GM19351 (cell line): ENCODE measurements at regions not wholly inside any gene's neighbourhood (a gene's known extent, or its start where the extent isn't known, plus 50 kb on each side); places are given as distances from the start of the nearest gene placed in this dataset.

Experiments
- ATAC-seq: cut with Tn5 transposase; IDR thresholded peaks from one replicate; pipeline ENCODE4 v1.9.1; 2021; ENCODE audit warnings: mild to moderate bottlenecking, moderate library complexity; ENCODE audit not compliant: unreplicated experiment

GRCh38 chr5:35324679-35325078, 94.4 kb upstream of the PRLR start:
- no peak for ATAC-seq

GRCh38 chr5:35324201-35324600, 93.9 kb upstream of the PRLR start:
- ATAC-seq: no peak

GRCh38 chr5:35320029-35320428, 89.7 kb upstream of the PRLR start:
- ATAC-seq: peak; percentile 17

- peak; percentile 97 for ATAC-seq
These were observed 89.2 kb upstream of the PRLR start for GRCh38 chr5:35319333-35320002.

- ATAC-seq: no peak
These were observed 87.3 kb upstream of the PRLR start for GRCh38 chr5:35317586-35317985.

- ATAC-seq: no peak
These were observed 86.5 kb upstream of the PRLR start for GRCh38 chr5:35316611-35317274.

GRCh38 chr5:35313291-35313690, 83.0 kb upstream of the PRLR start:
- ATAC-seq: no peak

- no peak for ATAC-seq
These were observed 82.0 kb upstream of the PRLR start for GRCh38 chr5:35312267-35312666.

GRCh38 chr5:35309365-35310130, 79.3 kb upstream of the PRLR start:
- ATAC-seq: no peak

GRCh38 chr5:35308421-35308820, 78.1 kb upstream of the PRLR start:
- ATAC-seq: peak; percentile 67

GRCh38 chr5:35306716-35307365, 76.6 kb upstream of the PRLR start:
- no peak for ATAC-seq

GRCh38 chr5:35305336-35306020, 75.2 kb upstream of the PRLR start:
- ATAC-seq: no peak

- ATAC-seq: no peak
These were observed 74.0 kb upstream of the PRLR start for GRCh38 chr5:35304291-35304690.

GRCh38 chr5:35303152-35303551, 72.9 kb upstream of the PRLR start:
- peak; percentile 58 for ATAC-seq

GRCh38 chr5:35302544-35302943, 72.3 kb upstream of the PRLR start:
- peak; percentile 92 for ATAC-seq

GRCh38 chr5:35297755-35298154, 67.5 kb upstream of the PRLR start:
- ATAC-seq: no peak

GRCh38 chr5:35294976-35295375, 64.7 kb upstream of the PRLR start:
- ATAC-seq: no peak

- no peak for ATAC-seq
These were observed 63.7 kb upstream of the PRLR start for GRCh38 chr5:35294017-35294416.

GRCh38 chr5:35285435-35285834, 55.1 kb upstream of the PRLR start:
- no peak for ATAC-seq

GRCh38 chr5:35285011-35285410, 54.7 kb upstream of the PRLR start:
- ATAC-seq: no peak

- ATAC-seq: no peak
These were observed 54.1 kb upstream of the PRLR start for GRCh38 chr5:35284364-35284763.
